Amygdala (tissue), 56 donors: ENCODE measurements at regions not wholly inside any gene's neighbourhood (a gene's known extent, or its start where the extent isn't known, plus 50 kb on each side); places are given as distances from the start of the nearest gene placed in this dataset.

ENCODE experiments used
- DNase-seq, 56 donors: peaks; one replicate each; lab custom pipeline; 2025; lab: John Stamatoyannopoulos, UW

GRCh38 chr13:103961784-103962183 is 895.6 kb upstream of the SLC10A2 start:
- no peak for DNase-seq

- DNase-seq, result no peak
Observed at GRCh38 chr13:103961129-103961528, 894.9 kb upstream of the SLC10A2 start.

- no peak for DNase-seq
Observed at GRCh38 chr13:103960001-103960400, 893.8 kb upstream of the SLC10A2 start.

- DNase-seq, result no peak
Observed at GRCh38 chr13:103958691-103959090, 892.5 kb upstream of the SLC10A2 start.

- DNase-seq, result no peak
Observed at GRCh38 chr13:103957939-103958338, 891.7 kb upstream of the SLC10A2 start.

GRCh38 chr13:103953859-103954258 is 887.6 kb upstream of the SLC10A2 start:
- DNase-seq, result no peak

GRCh38 chr13:103952183-103952582 is 886.0 kb upstream of the SLC10A2 start:
- DNase-seq, result no peak

GRCh38 chr13:103948426-103948825 is 882.2 kb upstream of the SLC10A2 start:
- no peak for DNase-seq

- no peak for DNase-seq
Observed at GRCh38 chr13:103945836-103946235, 879.6 kb upstream of the SLC10A2 start.

GRCh38 chr13:103941506-103942140 is 875.4 kb upstream of the SLC10A2 start:
- DNase-seq, result no peak

GRCh38 chr13:103935117-103935516 is 868.9 kb upstream of the SLC10A2 start:
- no peak for DNase-seq

GRCh38 chr13:103931885-103932284 is 865.7 kb upstream of the SLC10A2 start:
- no peak for DNase-seq

GRCh38 chr13:103931331-103931845 is 865.2 kb upstream of the SLC10A2 start:
- DNase-seq, result no peak

- DNase-seq, result no peak
Observed at GRCh38 chr13:103926118-103926517, 859.9 kb upstream of the SLC10A2 start.

GRCh38 chr13:103908911-103909310 is 842.7 kb upstream of the SLC10A2 start:
- no peak for DNase-seq

- DNase-seq, result no peak
Observed at GRCh38 chr13:103908274-103908673, 842.1 kb upstream of the SLC10A2 start.

GRCh38 chr13:103903790-103904189 is 837.6 kb upstream of the SLC10A2 start:
- DNase-seq, result no peak

GRCh38 chr13:103898481-103898880 is 832.3 kb upstream of the SLC10A2 start:
- DNase-seq, result no peak

- DNase-seq, result no peak
Observed at GRCh38 chr13:103895835-103896531, 829.8 kb upstream of the SLC10A2 start.

- DNase-seq, result no peak
Observed at GRCh38 chr13:103894626-103895025, 828.4 kb upstream of the SLC10A2 start.

- no peak for DNase-seq
Observed at GRCh38 chr13:103884101-103884723, 818.0 kb upstream of the SLC10A2 start.

- peak in 13 of 56 donors; percentile 1 to 33 (median 4) for DNase-seq
Observed at GRCh38 chr13:103883698-103884097, 817.5 kb upstream of the SLC10A2 start.
